ENCODE measurements at regions not wholly inside any gene's neighbourhood (a gene's known extent, or its start where the extent isn't known, plus 50 kb on each side); places are given as distances from the start of the nearest gene placed in this dataset.

DNA sequence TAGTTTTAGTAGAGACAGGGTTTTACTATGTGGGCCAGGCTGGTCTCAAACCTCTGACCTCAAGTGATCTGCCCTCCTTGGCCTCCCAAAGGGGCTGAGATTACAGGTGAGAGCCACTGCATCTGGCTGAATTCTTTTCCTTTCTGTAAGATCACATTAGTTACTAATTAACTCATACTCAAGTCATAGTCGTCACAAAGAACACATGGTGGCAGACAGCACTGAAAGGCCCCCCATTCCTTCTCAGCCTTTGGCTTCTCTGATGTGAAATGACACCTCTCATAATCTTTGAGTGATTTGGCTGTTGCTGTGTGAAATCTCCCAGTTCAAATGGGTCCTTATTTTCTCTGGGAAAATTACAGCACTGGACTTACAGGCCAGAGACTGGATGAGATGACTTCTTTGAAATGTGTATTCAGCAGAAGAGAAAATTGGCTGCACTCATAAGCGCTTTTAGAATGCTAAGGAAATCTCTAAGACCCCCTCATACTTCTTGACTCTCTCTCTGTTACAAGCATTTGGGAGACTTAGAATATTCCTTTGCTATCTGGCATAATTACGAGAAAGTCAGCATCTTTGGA is 764.8 kb downstream of the RNF144A start:
- Mint-ChIP-seq H3K27ac (no peak overlapping the region), H3K36me3 (ENCODE audit: low read depth) (no peaks in the 10 kb centered on the region), H3K4me3 (no peak overlapping the region), H3K4me1 (peaks cover 14% of the 10 kb centered on the region), H3K9me3 (no peaks in the 10 kb centered on the region), H3K27me3 (ENCODE audit: insufficient read depth) (no peaks in the 10 kb centered on the region)
- Histone ChIP-seq H3K4me3 (ENCODE audit: low read length) (no peak overlapping the region), H3K27me3 (ENCODE audit: control insufficient read depth, insufficient read depth, low read length, poor library complexity, severe bottlenecking) (no peaks in the 10 kb centered on the region), H3K9ac (ENCODE audit: extremely low read depth, low read length, poor library complexity, severe bottlenecking) (no peak overlapping the region), H3K27ac (ENCODE audit: low read depth, low read length) (no peak overlapping the region), H3K4me1 (ENCODE audit: control insufficient read depth, insufficient read depth, low read length) (no peaks in the 10 kb centered on the region), H3K36me3 (ENCODE audit: control insufficient read depth, insufficient read depth, low read length) (no peaks in the 10 kb centered on the region), H3K9me3 (ENCODE audit: control insufficient read depth, low read length) (no peaks in the 10 kb centered on the region)
- no peak for DNase-seq
- TF ChIP-seq, protein P1, sequence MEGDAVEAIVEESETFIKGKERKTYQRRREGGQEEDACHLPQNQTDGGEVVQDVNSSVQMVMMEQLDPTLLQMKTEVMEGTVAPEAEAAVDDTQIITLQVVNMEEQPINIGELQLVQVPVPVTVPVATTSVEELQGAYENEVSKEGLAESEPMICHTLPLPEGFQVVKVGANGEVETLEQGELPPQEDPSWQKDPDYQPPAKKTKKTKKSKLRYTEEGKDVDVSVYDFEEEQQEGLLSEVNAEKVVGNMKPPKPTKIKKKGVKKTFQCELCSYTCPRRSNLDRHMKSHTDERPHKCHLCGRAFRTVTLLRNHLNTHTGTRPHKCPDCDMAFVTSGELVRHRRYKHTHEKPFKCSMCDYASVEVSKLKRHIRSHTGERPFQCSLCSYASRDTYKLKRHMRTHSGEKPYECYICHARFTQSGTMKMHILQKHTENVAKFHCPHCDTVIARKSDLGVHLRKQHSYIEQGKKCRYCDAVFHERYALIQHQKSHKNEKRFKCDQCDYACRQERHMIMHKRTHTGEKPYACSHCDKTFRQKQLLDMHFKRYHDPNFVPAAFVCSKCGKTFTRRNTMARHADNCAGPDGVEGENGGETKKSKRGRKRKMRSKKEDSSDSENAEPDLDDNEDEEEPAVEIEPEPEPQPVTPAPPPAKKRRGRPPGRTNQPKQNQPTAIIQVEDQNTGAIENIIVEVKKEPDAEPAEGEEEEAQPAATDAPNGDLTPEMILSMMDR (conservative IDR thresholded peaks at IDR 0.05) = no peak
- 81 to 90% methylated on average over 2 to 3 of the region's 3 CpGs for WGBS, 2 experiments (ENCODE audit: insufficient coverage in 1 of 2, insufficient read length in 1 of 2)

GRCh38 chr2:7683196-7683595 is 766.0 kb downstream of the RNF144A start:
- no peak for DNase-seq
- Histone ChIP-seq H3K36me3 (ENCODE audit: control insufficient read depth, insufficient read depth, low read length) (no peaks in the 10 kb centered on the region), H3K4me3 (ENCODE audit: low read length) (no peak overlapping the region), H3K9ac (ENCODE audit: extremely low read depth, low read length, poor library complexity, severe bottlenecking) (no peak overlapping the region), H3K4me1 (ENCODE audit: control insufficient read depth, insufficient read depth, low read length) (no peaks in the 10 kb centered on the region), H3K27ac (ENCODE audit: low read depth, low read length) (no peak overlapping the region), H3K27me3 (ENCODE audit: control insufficient read depth, insufficient read depth, low read length, poor library complexity, severe bottlenecking) (no peaks in the 10 kb centered on the region), H3K9me3 (ENCODE audit: control insufficient read depth, low read length) (no peaks in the 10 kb centered on the region)
- no peak overlapping the region for H3K4me3 Mint-ChIP-seq
- H3K27me3 Mint-ChIP-seq (ENCODE audit: insufficient read depth) = no peaks in the 10 kb centered on the region
- H3K4me1 Mint-ChIP-seq = peaks cover 14% of the 10 kb centered on the region
- 90 to 94% methylated on average over 5 to 8 of the region's 8 CpGs for WGBS, 2 experiments (ENCODE audit: insufficient coverage in 1 of 2, insufficient read length in 1 of 2)
- H3K9me3 Mint-ChIP-seq = no peaks in the 10 kb centered on the region
- H3K36me3 Mint-ChIP-seq (ENCODE audit: low read depth) = no peaks in the 10 kb centered on the region
- no peak overlapping the region for H3K27ac Mint-ChIP-seq
- TF ChIP-seq, protein P1 (conservative IDR thresholded peaks at IDR 0.05) = no peak

DNA sequence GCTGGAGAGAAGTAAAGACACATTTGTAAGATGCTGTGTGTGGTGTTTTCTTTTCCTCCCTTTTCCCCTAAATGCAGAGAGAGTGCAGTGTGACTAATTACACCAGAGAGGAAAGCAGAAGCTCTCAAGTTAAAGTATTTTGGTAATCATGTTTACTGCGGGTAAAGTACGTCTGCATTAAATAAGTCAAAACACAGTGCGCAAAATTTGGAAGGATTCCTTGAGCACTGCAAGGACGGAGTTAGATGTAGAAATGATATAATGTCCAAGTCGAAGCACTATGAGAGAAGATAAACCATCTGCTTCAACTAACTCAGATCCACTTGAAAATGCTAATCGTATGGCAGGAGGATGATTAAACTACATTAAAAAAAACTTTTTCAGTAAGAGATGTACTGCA is 766.5 kb downstream of the RNF144A start:
- H3K36me3 ChIP-seq (ENCODE audit: control insufficient read depth, insufficient read depth, low read length) = no peaks in the 10 kb centered on the region
- no peaks in the 10 kb centered on the region for H3K27me3 Mint-ChIP-seq (ENCODE audit: insufficient read depth)
- no peaks in the 10 kb centered on the region for H3K9me3 ChIP-seq (ENCODE audit: control insufficient read depth, low read length)
- H3K9me3 Mint-ChIP-seq = no peaks in the 10 kb centered on the region
- no peak overlapping the region for H3K27ac Mint-ChIP-seq
- no peak for DNase-seq
- TF ChIP-seq, protein P1 (conservative IDR thresholded peaks at IDR 0.05) = no peak
- H3K36me3 Mint-ChIP-seq (ENCODE audit: low read depth) = no peaks in the 10 kb centered on the region
- H3K4me1 ChIP-seq (ENCODE audit: control insufficient read depth, insufficient read depth, low read length) = no peaks in the 10 kb centered on the region
- H3K4me3 Mint-ChIP-seq = no peak overlapping the region
- no peak overlapping the region for H3K4me3 ChIP-seq (ENCODE audit: low read length)
- peaks cover 14% of the 10 kb centered on the region for H3K4me1 Mint-ChIP-seq
- no peak overlapping the region for H3K27ac ChIP-seq (ENCODE audit: low read depth, low read length)
- no peaks in the 10 kb centered on the region for H3K27me3 ChIP-seq (ENCODE audit: control insufficient read depth, insufficient read depth, low read length, poor library complexity, severe bottlenecking)
- no peak overlapping the region for H3K9ac ChIP-seq (ENCODE audit: extremely low read depth, low read length, poor library complexity, severe bottlenecking)
- 93 to 100% methylated on average over 3 to 6 of the region's 6 CpGs for WGBS, 2 experiments (ENCODE audit: insufficient coverage in 1 of 2, insufficient read length in 1 of 2)

Measured in endodermal cell (in vitro differentiated cells).